OCI-LY3 (cell line): ENCODE measurements at regions not wholly inside any gene's neighbourhood (a gene's known extent, or its start where the extent isn't known, plus 50 kb on each side); places are given as distances from the start of the nearest gene placed in this dataset.

ENCODE experiments used
- H2AFZ ChIP-seq: fragments of 200-600, 300-600 bp; shearing (Covaris generic); 2 replicates; pipeline ENCODE4 v1.6.0; 2014; ENCODE audit warnings: antibody characterized with exemption, low read depth, low read length
- H3K27ac ChIP-seq: fragments of 200-600, 300-600 bp; sonication (generic); 2 replicates; pipeline ENCODE4 v1.5.1; 2014; ENCODE audit warnings: mild to moderate bottlenecking, low read length, moderate library complexity, mixed read lengths
- H3K27me3 ChIP-seq: fragments of 200-600, 300-600 bp; sonication (generic); 2 replicates; pipeline ENCODE4 v1.6.1; 2014; ENCODE audit warnings: low read depth, low read length, mixed read lengths
- H3K36me3 ChIP-seq: fragments of 200-600, 300-600 bp; sonication (generic); replicated peaks from 2 replicates; pipeline ENCODE3; 2014; ENCODE audit warnings: low read depth, low read length, mixed read lengths
- H3K4me1 ChIP-seq: fragments of 300-600, 200-600 bp; sonication (generic); 2 replicates; pipeline ENCODE4 v1.6.1; 2014; ENCODE audit warnings: low read length, mixed read lengths
- H3K4me2 ChIP-seq: fragments of 200-600, 300-600 bp; sonication (generic); 2 replicates; pipeline ENCODE4 v1.6.1; 2014; ENCODE audit warnings: low read length, mixed read lengths
- H3K4me3 ChIP-seq: fragments of 300-600, 200-600 bp; sonication (generic); 2 replicates; pipeline ENCODE4 v1.5.1; 2014; ENCODE audit warnings: antibody characterized with exemption, mild to moderate bottlenecking, low read length, moderate library complexity
- H3K79me2 ChIP-seq: fragments of 300-600, 200-600 bp; shearing (Covaris generic); 2 replicates; pipeline ENCODE4 v1.6.1; 2014; ENCODE audit warnings: mild to moderate bottlenecking, low read length, mixed read lengths
- H3K9ac ChIP-seq: fragments of 300-600, 200-600 bp; shearing (Covaris generic); 2 replicates; pipeline ENCODE4 v1.6.0; 2014; ENCODE audit warnings: mild to moderate bottlenecking, low read length, moderate library complexity
- H3K9me3 ChIP-seq: fragments of 200-600, 300-600 bp; shearing (Covaris generic); 2 replicates; pipeline ENCODE4 v1.6.1; 2014; ENCODE audit warnings: low read length, mixed read lengths; ENCODE audit not compliant: insufficient read depth
- H4K20me1 ChIP-seq: fragments of 200-600, 300-600 bp; sonication (generic); 2 replicates; pipeline ENCODE4 v1.6.1; 2016; ENCODE audit warnings: low read length, mixed read lengths; ENCODE audit not compliant: insufficient read depth
- EZH2phosphoT487 ChIP-seq: fragments of 200-600 bp; shearing (Covaris generic); IDR thresholded peaks from 2 replicates; pipeline ENCODE4 v1.6.1; 2018; ENCODE audit warnings: antibody characterized with exemption, mixed run types, low read depth
- TF ChIP-seq, protein P1 (sequence below): fragments of 200-600, 300-600 bp; sonication (generic); IDR thresholded peaks from 2 replicates; pipeline ENCODE4 v1.5.1; 2014; ENCODE audit warnings: antibody characterized with exemption, low read length, low read depth

DNA sequence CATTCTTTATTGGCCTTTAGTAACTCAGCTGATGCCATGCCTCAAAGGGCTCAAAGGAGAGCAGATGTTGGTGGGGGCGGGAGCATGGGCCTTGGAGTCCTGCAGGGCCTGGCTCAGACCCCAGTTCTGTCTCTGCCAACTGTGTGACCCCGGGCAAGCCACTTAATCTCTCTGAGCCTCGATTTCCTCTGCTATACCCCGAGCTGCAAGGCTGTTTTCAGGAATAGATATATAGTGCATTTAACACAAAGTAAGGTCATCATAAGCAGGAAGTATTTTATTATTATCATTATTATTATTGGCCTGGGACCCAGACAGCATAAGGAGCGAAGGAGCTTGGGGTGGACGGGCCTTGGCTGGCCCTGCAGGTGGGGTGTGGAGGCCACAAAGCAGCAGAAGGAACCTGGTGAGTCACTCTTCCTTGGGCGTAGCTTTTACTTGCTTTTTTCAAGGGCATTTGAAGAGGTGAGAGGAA is 162.7 kb downstream of the INHBB start:
- TF ChIP-seq EZH2phosphoT487: no peak
- no peaks in the 10 kb centered on the region for H3K36me3 ChIP-seq
- H3K9me3 ChIP-seq: no peaks in the 10 kb centered on the region
- no peaks in the 10 kb centered on the region for H3K79me2 ChIP-seq
- H4K20me1 ChIP-seq: no peaks in the 10 kb centered on the region
- H3K9ac ChIP-seq: no peak overlapping the region
- H3K4me2 ChIP-seq: no peak overlapping the region
- no peak overlapping the region for H3K4me3 ChIP-seq
- H3K27ac ChIP-seq: no peak overlapping the region
- H2AFZ ChIP-seq: no peak overlapping the region
- no peaks in the 10 kb centered on the region for H3K4me1 ChIP-seq
- peaks cover 6% of the 10 kb centered on the region for H3K27me3 ChIP-seq

DNA sequence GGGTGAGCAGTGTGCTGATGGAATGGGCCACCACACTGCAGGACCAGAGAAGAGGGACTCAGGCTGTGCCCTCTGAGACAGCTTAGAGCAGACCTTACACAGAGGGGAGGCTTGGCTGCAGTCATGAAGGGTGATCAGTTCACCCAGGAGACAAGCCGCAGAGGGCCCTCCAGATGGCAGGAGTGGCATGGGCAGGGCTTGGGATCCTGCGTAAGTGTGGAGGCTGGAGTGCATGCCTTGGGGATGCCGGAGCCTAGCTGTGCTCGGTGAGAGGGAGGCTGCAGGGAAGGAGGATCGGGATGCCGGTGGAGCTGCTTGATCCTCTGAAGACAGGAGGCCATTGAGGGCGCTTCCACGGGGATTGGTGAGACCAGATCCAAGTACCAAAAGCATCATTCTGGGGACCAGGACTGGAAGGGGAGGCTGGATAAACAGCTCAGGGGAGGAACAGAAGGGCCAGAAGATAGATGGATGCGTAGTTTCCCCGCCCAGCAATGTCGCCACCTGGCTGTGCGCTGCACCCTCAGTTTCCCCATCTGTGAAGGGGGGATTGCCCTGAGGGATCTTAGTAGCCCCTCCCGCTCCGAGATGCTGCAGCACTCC is 163.4 kb downstream of the INHBB start:
- Histone ChIP-seq H2AFZ (no peak overlapping the region), H3K36me3 (no peaks in the 10 kb centered on the region)

DNA sequence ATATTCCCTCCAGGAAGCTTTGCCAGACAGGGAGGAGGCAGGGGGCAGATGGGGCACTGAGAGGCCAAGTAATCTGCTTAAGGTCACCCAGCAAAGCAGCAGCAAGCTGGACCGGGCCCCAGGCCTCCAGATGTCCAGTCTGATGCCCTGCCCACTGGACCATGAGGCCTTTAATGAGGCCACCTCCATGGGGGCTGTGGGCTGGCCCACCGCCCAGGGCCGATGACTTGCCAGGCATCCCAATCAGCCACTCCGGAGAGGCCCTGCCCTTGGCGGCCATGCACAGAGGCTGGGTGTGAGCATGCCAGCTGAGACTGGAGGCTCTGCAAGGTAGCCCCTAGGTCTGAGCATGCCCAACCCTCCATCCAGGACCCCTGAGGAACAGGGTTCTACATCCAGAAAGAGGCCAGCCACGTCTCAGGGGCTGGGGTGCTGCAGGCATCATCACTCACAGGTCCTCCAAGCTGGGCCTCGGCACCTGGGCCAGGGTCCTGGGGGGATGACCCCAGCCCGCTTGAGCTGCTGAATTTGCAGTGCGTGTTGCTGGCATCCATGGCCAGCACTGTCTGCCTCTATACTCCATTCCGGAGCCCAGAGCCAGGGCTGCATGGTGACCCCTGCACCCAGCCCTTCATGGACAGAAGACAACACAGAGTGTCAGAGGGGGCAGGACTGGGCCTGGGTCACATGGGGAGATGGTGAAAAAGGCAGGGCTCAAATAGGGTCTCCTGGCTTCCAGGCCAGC is 164.2 kb downstream of the INHBB start:
- Histone ChIP-seq H3K27me3 (peaks cover 6% of the 10 kb centered on the region), H3K79me2 (no peaks in the 10 kb centered on the region), H4K20me1 (no peaks in the 10 kb centered on the region), H2AFZ (no peak overlapping the region), H3K27ac (no peak overlapping the region), H3K4me3 (no peak overlapping the region), H3K4me1 (no peaks in the 10 kb centered on the region), H3K9ac (no peak overlapping the region), H3K36me3 (no peaks in the 10 kb centered on the region), H3K9me3 (no peaks in the 10 kb centered on the region), H3K4me2 (no peak overlapping the region)
- TF ChIP-seq, protein P1, sequence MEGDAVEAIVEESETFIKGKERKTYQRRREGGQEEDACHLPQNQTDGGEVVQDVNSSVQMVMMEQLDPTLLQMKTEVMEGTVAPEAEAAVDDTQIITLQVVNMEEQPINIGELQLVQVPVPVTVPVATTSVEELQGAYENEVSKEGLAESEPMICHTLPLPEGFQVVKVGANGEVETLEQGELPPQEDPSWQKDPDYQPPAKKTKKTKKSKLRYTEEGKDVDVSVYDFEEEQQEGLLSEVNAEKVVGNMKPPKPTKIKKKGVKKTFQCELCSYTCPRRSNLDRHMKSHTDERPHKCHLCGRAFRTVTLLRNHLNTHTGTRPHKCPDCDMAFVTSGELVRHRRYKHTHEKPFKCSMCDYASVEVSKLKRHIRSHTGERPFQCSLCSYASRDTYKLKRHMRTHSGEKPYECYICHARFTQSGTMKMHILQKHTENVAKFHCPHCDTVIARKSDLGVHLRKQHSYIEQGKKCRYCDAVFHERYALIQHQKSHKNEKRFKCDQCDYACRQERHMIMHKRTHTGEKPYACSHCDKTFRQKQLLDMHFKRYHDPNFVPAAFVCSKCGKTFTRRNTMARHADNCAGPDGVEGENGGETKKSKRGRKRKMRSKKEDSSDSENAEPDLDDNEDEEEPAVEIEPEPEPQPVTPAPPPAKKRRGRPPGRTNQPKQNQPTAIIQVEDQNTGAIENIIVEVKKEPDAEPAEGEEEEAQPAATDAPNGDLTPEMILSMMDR: no peak
- TF ChIP-seq EZH2phosphoT487: no peak

More for the DNA sequence above, 163.4 kb downstream of the INHBB start:
- H3K79me2 ChIP-seq: no peaks in the 10 kb centered on the region
- H3K4me3 ChIP-seq: no peak overlapping the region
- no peak overlapping the region for H3K27ac ChIP-seq
- H4K20me1 ChIP-seq: no peaks in the 10 kb centered on the region
- H3K9ac ChIP-seq: no peak overlapping the region
- no peaks in the 10 kb centered on the region for H3K9me3 ChIP-seq
- H3K4me2 ChIP-seq: no peak overlapping the region
- TF ChIP-seq EZH2phosphoT487: no peak
- TF ChIP-seq, protein P1: no peak
- H3K4me1 ChIP-seq: no peaks in the 10 kb centered on the region
- H3K27me3 ChIP-seq: peaks cover 6% of the 10 kb centered on the region

DNA sequence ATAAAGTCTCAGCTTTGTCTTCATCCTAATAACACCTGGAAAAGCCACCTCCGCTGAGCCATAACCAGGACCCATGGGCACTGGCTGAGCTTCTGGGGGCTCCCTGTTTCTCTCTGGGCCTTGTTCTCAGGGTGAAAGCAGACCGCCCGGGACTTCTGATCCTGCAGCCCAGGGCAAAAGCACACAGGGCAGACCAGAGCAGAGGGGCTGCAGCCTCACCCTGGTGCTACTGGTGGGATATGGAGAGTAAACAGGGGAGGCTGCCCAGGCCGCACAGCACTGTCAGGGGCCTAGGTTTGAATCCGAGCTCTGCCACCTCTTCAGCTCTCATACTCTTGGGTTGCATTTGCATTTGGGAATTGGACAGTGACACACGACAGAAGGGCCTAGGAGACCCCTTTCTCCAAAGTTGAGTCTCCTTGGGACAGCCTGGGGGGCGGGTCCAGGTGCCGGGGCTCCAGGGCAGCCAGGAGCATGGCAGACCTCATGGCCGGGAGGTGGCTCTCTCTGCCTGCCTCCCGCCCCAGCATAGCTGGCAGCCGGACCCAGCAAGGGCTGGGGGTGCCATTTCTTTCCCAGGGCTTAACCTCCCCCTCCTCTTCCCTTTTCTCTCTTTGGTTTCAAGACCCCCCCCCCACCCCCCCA is 164.9 kb downstream of the INHBB start:
- Histone ChIP-seq H2AFZ (no peak overlapping the region), H3K79me2 (no peaks in the 10 kb centered on the region), H3K36me3 (no peaks in the 10 kb centered on the region), H3K4me2 (no peak overlapping the region), H3K9me3 (no peaks in the 10 kb centered on the region), H3K27ac (no peak overlapping the region), H3K4me1 (no peaks in the 10 kb centered on the region), H4K20me1 (no peaks in the 10 kb centered on the region), H3K9ac (no peak overlapping the region), H3K4me3 (no peak overlapping the region), H3K27me3 (peaks cover 6% of the 10 kb centered on the region)
- TF ChIP-seq, protein P1: no peak
- no peak for TF ChIP-seq EZH2phosphoT487
